ENCODE measurements at regions not wholly inside any gene's neighbourhood (a gene's known extent, or its start where the extent isn't known, plus 50 kb on each side); places are given as distances from the start of the nearest gene placed in this dataset.

GRCh38 chr9:12566404-12567090 is 126.6 kb upstream of the TYRP1 start:
- WGBS, 2 donors, result 91 to 95% methylated on average over 5 of the region's 5 CpGs
- H3K9me3 ChIP-seq, result no peaks in the 10 kb centered on the region
- TF ChIP-seq, protein P1, sequence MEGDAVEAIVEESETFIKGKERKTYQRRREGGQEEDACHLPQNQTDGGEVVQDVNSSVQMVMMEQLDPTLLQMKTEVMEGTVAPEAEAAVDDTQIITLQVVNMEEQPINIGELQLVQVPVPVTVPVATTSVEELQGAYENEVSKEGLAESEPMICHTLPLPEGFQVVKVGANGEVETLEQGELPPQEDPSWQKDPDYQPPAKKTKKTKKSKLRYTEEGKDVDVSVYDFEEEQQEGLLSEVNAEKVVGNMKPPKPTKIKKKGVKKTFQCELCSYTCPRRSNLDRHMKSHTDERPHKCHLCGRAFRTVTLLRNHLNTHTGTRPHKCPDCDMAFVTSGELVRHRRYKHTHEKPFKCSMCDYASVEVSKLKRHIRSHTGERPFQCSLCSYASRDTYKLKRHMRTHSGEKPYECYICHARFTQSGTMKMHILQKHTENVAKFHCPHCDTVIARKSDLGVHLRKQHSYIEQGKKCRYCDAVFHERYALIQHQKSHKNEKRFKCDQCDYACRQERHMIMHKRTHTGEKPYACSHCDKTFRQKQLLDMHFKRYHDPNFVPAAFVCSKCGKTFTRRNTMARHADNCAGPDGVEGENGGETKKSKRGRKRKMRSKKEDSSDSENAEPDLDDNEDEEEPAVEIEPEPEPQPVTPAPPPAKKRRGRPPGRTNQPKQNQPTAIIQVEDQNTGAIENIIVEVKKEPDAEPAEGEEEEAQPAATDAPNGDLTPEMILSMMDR (IDR thresholded peaks at IDR 0.05), result no peak
- TF ChIP-seq POLR2A (IDR thresholded peaks at IDR 0.05), result no peak
- no peaks in the 10 kb centered on the region for H3K27me3 ChIP-seq
- DNase-seq, result no peak
- H3K27ac ChIP-seq, result no peak overlapping the region
- H3K4me3 ChIP-seq, result no peak overlapping the region
- intact Hi-C loops (cut with DNase I; ENCODE audit: low total_unique reads), result no loop called here
- H3K4me1 ChIP-seq, result no peaks in the 10 kb centered on the region
- no peaks in the 10 kb centered on the region for H3K36me3 ChIP-seq (ENCODE audit: low read depth, missing control alignments)

DNA sequence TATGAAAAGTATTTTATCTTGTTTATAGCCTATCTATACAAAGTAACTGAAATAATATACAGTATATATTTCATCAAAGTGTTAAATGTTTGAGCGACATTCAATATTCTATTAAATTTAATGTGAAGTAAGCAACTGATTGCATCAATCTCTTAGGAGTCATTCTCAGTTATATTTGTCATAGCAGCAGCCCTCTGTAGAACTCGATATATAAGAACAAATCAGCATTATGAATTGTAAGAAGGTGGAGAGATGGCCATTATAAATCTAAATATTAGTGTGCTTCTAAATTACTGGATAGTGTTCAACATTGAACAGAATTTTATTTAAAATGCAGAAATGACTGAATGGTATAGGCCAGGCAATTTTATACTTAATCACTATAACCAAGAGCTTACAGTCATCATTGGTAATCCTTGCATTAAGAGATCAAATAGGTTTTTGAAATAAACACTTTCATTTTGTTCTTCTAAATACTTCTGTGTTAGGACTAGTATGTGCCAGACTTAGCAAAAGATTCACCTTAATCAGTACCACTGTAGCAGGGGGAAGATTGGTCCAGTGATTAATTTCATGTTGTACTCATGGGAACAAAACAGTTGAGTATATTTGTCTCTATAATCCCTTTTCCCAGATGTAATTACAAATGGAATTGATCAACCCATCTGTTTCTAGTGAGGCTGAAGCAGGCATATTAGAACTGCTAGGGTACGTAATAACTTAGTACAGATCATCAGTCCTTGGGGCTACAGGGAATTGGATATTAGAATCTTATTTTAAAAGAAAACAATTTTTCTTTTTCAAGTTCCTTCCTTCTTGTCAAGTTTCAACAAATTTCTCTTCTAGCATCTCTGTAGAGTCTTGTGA is 108.3 kb upstream of the TYRP1 start:
- no peaks in the 10 kb centered on the region for H3K9me3 ChIP-seq
- no peaks in the 10 kb centered on the region for H3K27me3 ChIP-seq
- DNase-seq, result no peak
- H3K27ac ChIP-seq, result no peak overlapping the region
- intact Hi-C loops (cut with DNase I; ENCODE audit: low total_unique reads), result no loop called here
- no peaks in the 10 kb centered on the region for H3K36me3 ChIP-seq (ENCODE audit: low read depth, missing control alignments)
- TF ChIP-seq, protein P1 (IDR thresholded peaks at IDR 0.05), result no peak
- TF ChIP-seq POLR2A (IDR thresholded peaks at IDR 0.05), result no peak
- H3K4me3 ChIP-seq, result no peak overlapping the region
- WGBS, 2 donors, result 93 to 94% methylated on average over 3 of the region's 3 CpGs
- no peaks in the 10 kb centered on the region for H3K4me1 ChIP-seq

GRCh38 chr9:12595400-12595799 is 97.8 kb upstream of the TYRP1 start:
- DNase-seq, result no peak
- Histone ChIP-seq H3K36me3 (ENCODE audit: low read depth, missing control alignments) (no peaks in the 10 kb centered on the region), H3K9me3 (no peaks in the 10 kb centered on the region), H3K4me3 (no peak overlapping the region), H3K27ac (no peak overlapping the region), H3K4me1 (no peaks in the 10 kb centered on the region), H3K27me3 (no peaks in the 10 kb centered on the region)
- 81 to 94% methylated on average over 3 of the region's 3 CpGs for WGBS, 2 donors
- intact Hi-C loops (cut with DNase I; ENCODE audit: low total_unique reads), result no loop called here
- no peak for TF ChIP-seq POLR2A (IDR thresholded peaks at IDR 0.05)
- TF ChIP-seq, protein P1 (IDR thresholded peaks at IDR 0.05), result no peak

DNA sequence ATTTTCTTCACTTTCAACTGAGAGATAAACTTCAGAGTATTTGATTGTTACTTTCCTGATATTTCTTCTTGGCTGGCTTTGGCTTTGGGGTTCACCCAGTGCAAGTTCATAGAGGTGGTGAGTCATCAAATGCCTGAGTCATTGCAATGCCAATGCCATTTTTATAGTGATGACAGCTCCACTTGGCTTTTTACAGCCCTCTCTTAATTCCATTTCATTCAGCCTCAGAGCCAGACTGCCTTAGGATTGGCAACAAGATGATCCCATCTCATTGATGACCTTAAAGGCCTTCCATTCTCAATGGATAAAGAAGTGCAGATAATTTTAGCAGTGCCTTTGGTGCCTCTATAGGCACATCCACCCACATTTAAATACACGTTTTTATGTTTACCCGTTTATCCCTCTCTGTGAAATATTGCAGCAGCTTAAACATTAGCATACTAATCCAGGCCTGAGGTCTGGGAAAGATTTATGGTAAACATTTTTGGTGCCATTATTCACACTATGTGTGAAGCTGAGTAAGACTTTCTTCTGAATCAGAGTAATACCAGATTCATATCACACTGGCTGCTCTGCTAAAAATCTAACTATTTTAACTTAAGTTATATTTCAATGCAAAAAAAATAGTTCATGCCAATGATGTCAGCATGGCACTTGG is 88.9 kb upstream of the TYRP1 start:
- H3K4me3 ChIP-seq, result no peak overlapping the region
- TF ChIP-seq POLR2A (IDR thresholded peaks at IDR 0.05), result no peak
- TF ChIP-seq, protein P1 (IDR thresholded peaks at IDR 0.05), result no peak
- intact Hi-C loops (cut with DNase I; ENCODE audit: low total_unique reads), result no loop called here
- no peaks in the 10 kb centered on the region for H3K36me3 ChIP-seq (ENCODE audit: low read depth, missing control alignments)
- H3K27ac ChIP-seq, result no peak overlapping the region
- DNase-seq, result no peak
- no peaks in the 10 kb centered on the region for H3K27me3 ChIP-seq
- WGBS, 2 donors, result 83 to 90% methylated on average over 2 of the region's 2 CpGs
- no peaks in the 10 kb centered on the region for H3K9me3 ChIP-seq
- no peaks in the 10 kb centered on the region for H3K4me1 ChIP-seq
